CD4-positive, alpha-beta memory T cell (primary cell): ENCODE measurements at regions not wholly inside any gene's neighbourhood (a gene's known extent, or its start where the extent isn't known, plus 50 kb on each side); places are given as distances from the start of the nearest gene placed in this dataset.

Source experiments
- CTCF ChIA-PET: fragments of 350-600 bp; sonication (Branson Sonifier 250); formaldehyde crosslinking; loops from one replicate; lab custom pipeline; 2021; ENCODE audit warnings: inconsistent platforms; ENCODE audit not compliant: partially characterized antibody; lab: Charles Lee
- POLR2A ChIA-PET: fragments of 350-600 bp; sonication (Branson Sonifier 250); formaldehyde crosslinking; loops from one replicate; lab custom pipeline; 2021; ENCODE audit not compliant: partially characterized antibody; lab: Charles Lee
- DNase-seq, 5 donors: peaks; one replicate each; pipeline versions ENCODE4 v3.0.0 to v3.0.0-alpha.2; 2020 to 2022; ENCODE audit warnings: mixed read lengths in 1 of 5
- H3K27ac ChIP-seq: one replicate; pipeline ENCODE4 v1.7.0; 2013; ENCODE audit warnings: low read depth, low read length
- H3K27me3 ChIP-seq: 2 replicates; pipeline ENCODE4 v1.7.0; 2013; ENCODE audit warnings: mild to moderate bottlenecking, low read length, moderate library complexity; ENCODE audit not compliant: insufficient read depth
- H3K36me3 ChIP-seq: 2 replicates; pipeline ENCODE4 v1.7.0; 2013; ENCODE audit warnings: mild to moderate bottlenecking, low read length, moderate library complexity; ENCODE audit not compliant: insufficient read depth
- H3K4me1 ChIP-seq: 2 replicates; pipeline ENCODE4 v1.7.0; 2013; ENCODE audit warnings: mild to moderate bottlenecking, low read length, moderate library complexity; ENCODE audit not compliant: insufficient read depth
- H3K4me3 ChIP-seq, 2 donors: one replicate each; pipeline ENCODE4 v1.7.0; 2013; ENCODE audit warnings: low read length in 2 of 2, mild to moderate bottlenecking in 1 of 2
- H3K9me3 ChIP-seq, 2 donors: one replicate each; pipeline ENCODE4 v1.7.0; 2013; ENCODE audit warnings: low read length in 2 of 2, control low read depth in 1 of 2; ENCODE audit not compliant: control insufficient read depth in 1 of 2
- H3K27ac Mint-ChIP-seq, 7 donors: one replicate each; pipeline ENCODE4 v1.8.0; 2020 to 2021; ENCODE audit warnings: mixed read lengths in 7 of 7, mild to moderate bottlenecking in 6 of 7, inconsistent platforms in 3 of 7, moderate library complexity in 3 of 7
- H3K27me3 Mint-ChIP-seq, 2 donors: one replicate each; pipeline ENCODE4 v1.8.0; 2020 to 2021; ENCODE audit warnings: mixed read lengths in 2 of 2
- H3K36me3 Mint-ChIP-seq, 2 donors: one replicate each; pipeline ENCODE4 v1.8.0; 2020 to 2021; ENCODE audit warnings: mixed read lengths in 2 of 2, inconsistent platforms in 1 of 2, mild to moderate bottlenecking in 1 of 2
- H3K4me1 Mint-ChIP-seq, 4 donors: one replicate each; pipeline ENCODE4 v1.8.0; 2020 to 2021; ENCODE audit warnings: mixed read lengths in 4 of 4, mild to moderate bottlenecking in 1 of 4
- H3K4me3 Mint-ChIP-seq, 8 donors: one replicate each; pipeline ENCODE4 v1.8.0; 2020 to 2021; ENCODE audit warnings: mixed read lengths in 8 of 8, mild to moderate bottlenecking in 7 of 8, moderate library complexity in 6 of 8, inconsistent platforms in 3 of 8
- H3K9me3 Mint-ChIP-seq, 8 donors: one replicate each; pipeline ENCODE4 v1.8.0; 2020 to 2021; ENCODE audit warnings: mixed read lengths in 8 of 8, mild to moderate bottlenecking in 5 of 8, inconsistent platforms in 3 of 8, moderate library complexity in 1 of 8
- intact Hi-C: fragments of 100-400 bp; cut with micrococcal nuclease; formaldehyde crosslinking; loops from one replicate; pipeline ENCODE4 v1.15.1; 2023

DNA sequence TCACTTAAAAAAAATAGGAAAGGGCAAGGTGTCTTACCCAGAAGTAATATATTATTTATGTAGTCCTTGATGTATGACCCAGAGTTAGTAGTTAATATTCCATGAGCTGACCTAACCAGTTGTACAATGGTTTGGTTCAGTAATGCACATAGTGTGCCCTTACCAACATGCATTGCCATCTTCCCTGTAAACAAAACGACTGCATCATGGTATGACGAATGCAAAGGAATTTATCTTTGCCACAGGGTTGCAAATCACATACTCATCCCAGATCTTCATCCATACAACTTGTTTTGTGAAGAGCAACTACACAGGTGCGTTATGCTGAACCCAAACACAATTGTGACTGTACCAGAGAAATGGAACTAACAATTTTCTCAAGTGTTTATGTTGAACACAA lies 68.9 kb upstream of the ZSWIM2 start:
- DNase-seq: no peak
- POLR2A ChIA-PET: no interaction called here
- Histone ChIP-seq H3K4me3 (no peak overlapping the region), H3K9me3 (no peaks in the 10 kb centered on the region), H3K27me3 (no peaks in the 10 kb centered on the region), H3K4me1 (no peaks in the 10 kb centered on the region), H3K36me3 (no peaks in the 10 kb centered on the region), H3K27ac (no peak overlapping the region)
- no peak overlapping the region for H3K4me3 Mint-ChIP-seq
- H3K9me3 Mint-ChIP-seq: peaks cover 0 to 1% (median 0%) of the 10 kb centered on the region in 8 donors
- H3K36me3 Mint-ChIP-seq: no peaks in the 10 kb centered on the region
- CTCF ChIA-PET: no interaction called here
- H3K27me3 Mint-ChIP-seq: peaks cover 0 to 1% of the 10 kb centered on the region in 2 donors
- H3K4me1 Mint-ChIP-seq: no peaks in the 10 kb centered on the region
- H3K27ac Mint-ChIP-seq: no peak overlapping the region
- intact Hi-C loops: no loop called here

DNA sequence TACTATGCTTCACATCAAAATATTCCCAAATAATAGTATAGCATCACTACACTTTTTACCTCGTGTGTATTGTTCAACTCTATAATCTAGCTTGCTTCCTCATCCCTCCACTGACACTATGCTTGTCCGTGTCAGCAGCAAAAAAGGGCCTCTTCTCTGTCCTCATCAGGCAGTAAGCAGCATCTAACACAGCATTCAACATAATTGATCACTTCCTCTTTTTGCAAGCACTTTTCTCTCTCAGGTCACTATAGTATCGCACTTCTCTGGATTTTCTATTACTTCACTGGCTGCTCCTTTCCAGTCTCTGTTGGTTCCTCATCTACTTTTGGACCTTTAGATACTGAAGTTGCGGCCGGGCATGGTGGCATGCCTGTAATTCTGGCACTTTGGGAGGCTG lies 64.9 kb upstream of the ZSWIM2 start:
- Histone ChIP-seq H3K27me3 (no peaks in the 10 kb centered on the region), H3K36me3 (no peaks in the 10 kb centered on the region), H3K9me3 (no peaks in the 10 kb centered on the region), H3K4me1 (no peaks in the 10 kb centered on the region), H3K4me3 (no peak overlapping the region), H3K27ac (no peak overlapping the region)
- no peaks in the 10 kb centered on the region for H3K4me1 Mint-ChIP-seq
- H3K9me3 Mint-ChIP-seq: peaks cover 0 to 2% (median 0%) of the 10 kb centered on the region in 8 donors
- H3K4me3 Mint-ChIP-seq: no peak overlapping the region
- no peaks in the 10 kb centered on the region for H3K36me3 Mint-ChIP-seq
- no peak for DNase-seq
- intact Hi-C loops: no loop called here
- POLR2A ChIA-PET: no interaction called here
- H3K27me3 Mint-ChIP-seq: peaks cover 0 to 1% of the 10 kb centered on the region in 2 donors
- H3K27ac Mint-ChIP-seq: no peak overlapping the region
- CTCF ChIA-PET: no interaction called here

DNA sequence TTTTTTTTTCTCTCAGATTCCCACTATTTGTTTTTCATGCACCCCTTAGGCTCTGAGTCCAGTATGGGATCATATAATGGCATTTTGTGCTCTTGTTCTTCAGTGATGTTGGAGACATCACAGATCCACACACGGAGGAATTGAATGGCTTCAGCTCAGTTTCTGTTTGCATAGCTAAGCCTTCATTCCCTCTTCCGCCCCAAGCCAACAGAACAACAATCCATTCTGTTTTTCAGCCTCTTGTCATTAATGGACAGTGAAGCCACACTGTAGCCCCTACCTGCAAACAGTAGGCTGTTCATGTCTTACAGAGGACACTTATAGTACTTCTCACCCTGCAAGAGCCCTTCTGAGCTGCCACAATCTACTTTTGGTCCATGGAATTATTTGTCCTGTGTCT lies 64.0 kb upstream of the ZSWIM2 start:
- intact Hi-C loops: no loop called here
- H3K4me1 ChIP-seq: no peaks in the 10 kb centered on the region
- CTCF ChIA-PET: no interaction called here
- Mint-ChIP-seq H3K36me3 (no peaks in the 10 kb centered on the region), H3K4me3 (no peak overlapping the region), H3K4me1 (no peaks in the 10 kb centered on the region), H3K27me3 (peaks cover 0 to 1% of the 10 kb centered on the region in 2 donors), H3K27ac (no peak overlapping the region), H3K9me3 (peaks cover 0 to 2% (median 0%) of the 10 kb centered on the region in 8 donors)
- POLR2A ChIA-PET: no interaction called here
- H3K4me3 ChIP-seq: no peak overlapping the region
- DNase-seq: no peak
- no peaks in the 10 kb centered on the region for H3K27me3 ChIP-seq
- no peaks in the 10 kb centered on the region for H3K36me3 ChIP-seq
- H3K27ac ChIP-seq: no peak overlapping the region
- H3K9me3 ChIP-seq: no peaks in the 10 kb centered on the region

DNA sequence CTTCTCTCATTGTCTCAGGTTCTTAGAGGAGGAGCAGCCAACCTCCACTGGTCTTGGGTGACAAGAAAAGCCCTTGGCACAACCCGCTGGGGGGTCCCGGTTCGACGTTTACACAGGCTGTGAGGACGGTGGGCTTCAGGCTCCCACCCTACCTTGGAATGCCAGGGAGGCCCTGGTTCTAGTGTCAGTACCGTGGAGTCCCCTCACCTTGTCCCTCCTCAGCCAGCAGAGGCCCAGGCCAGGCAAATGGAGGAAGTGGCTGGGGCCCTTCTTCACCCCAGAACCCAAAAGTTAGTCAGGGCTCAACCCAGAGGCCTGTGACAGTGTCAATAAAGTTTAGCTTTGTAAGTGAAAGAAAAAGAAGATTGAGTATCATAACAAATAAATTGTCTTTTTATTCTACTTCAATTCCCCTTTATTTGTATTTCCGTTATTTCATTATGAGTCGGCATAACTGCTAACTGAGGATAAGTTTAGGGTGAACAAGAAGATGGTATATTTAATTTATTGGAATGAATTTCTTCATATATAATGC lies 62.6 kb upstream of the ZSWIM2 start:
- Histone ChIP-seq H3K27ac (no peak overlapping the region), H3K36me3 (no peaks in the 10 kb centered on the region), H3K4me3 (no peak overlapping the region), H3K4me1 (no peaks in the 10 kb centered on the region), H3K9me3 (no peaks in the 10 kb centered on the region), H3K27me3 (no peaks in the 10 kb centered on the region)
- Mint-ChIP-seq H3K36me3 (no peaks in the 10 kb centered on the region), H3K27ac (no peak overlapping the region), H3K4me1 (no peaks in the 10 kb centered on the region), H3K27me3 (peaks cover 0 to 1% of the 10 kb centered on the region in 2 donors), H3K4me3 (no peak overlapping the region), H3K9me3 (peaks cover 0 to 2% (median 0%) of the 10 kb centered on the region in 8 donors)
- intact Hi-C loops: no loop called here
- POLR2A ChIA-PET: no interaction called here
- no peak for DNase-seq
- CTCF ChIA-PET: no interaction called here

DNA sequence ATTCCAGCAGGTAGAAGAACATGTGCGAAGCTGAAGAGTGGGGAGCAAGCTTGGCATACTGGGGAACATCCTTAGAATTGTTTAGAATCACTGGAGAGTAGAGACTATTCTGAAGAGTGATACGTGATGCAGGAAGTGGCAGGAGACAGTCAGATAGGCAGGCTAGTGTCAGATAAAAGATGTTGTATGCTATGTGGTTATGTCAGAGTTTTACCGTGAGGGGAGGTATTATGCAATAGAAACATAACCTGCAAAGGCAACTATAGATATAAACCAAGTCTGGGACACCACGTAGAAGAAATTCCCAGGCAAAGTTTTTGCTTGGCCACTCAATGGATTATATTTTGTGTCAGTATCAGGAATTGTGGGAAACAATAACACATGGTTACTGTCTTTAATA lies 62.0 kb upstream of the ZSWIM2 start:
- DNase-seq: no peak
- intact Hi-C loops: no loop called here
- Mint-ChIP-seq H3K36me3 (no peaks in the 10 kb centered on the region), H3K27me3 (no peaks in the 10 kb centered on the region), H3K4me3 (no peak overlapping the region), H3K27ac (no peak overlapping the region), H3K4me1 (no peaks in the 10 kb centered on the region), H3K9me3 (peaks cover 0 to 2% (median 0%) of the 10 kb centered on the region in 8 donors)
- H3K27ac ChIP-seq: no peak overlapping the region
- no peaks in the 10 kb centered on the region for H3K27me3 ChIP-seq
- H3K9me3 ChIP-seq: no peaks in the 10 kb centered on the region
- no peaks in the 10 kb centered on the region for H3K4me1 ChIP-seq
- ChIA-PET CTCF (no interaction called here), POLR2A (no interaction called here)
- no peaks in the 10 kb centered on the region for H3K36me3 ChIP-seq
- no peak overlapping the region for H3K4me3 ChIP-seq

DNA sequence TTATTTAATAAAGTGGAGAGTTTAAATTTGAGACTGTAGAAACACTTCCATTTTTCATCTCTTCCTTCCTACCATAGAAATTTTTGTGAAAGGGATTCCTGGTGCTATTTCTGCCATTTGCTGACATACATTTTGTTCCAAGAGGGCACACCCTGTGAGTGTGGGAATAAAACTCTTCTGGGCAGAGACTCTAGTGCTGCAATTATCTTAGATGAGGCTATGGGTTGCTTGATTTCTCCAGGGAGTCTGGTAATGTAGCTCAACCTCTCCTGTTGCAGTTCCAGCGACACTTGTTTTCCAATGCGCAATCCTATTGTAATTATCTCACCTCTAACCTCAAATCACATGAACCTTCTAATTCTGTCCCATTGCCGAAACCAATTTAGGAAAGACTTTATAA lies 60.1 kb upstream of the ZSWIM2 start:
- Histone ChIP-seq H3K4me3 (no peak overlapping the region), H3K27me3 (no peaks in the 10 kb centered on the region), H3K27ac (no peak overlapping the region), H3K36me3 (no peaks in the 10 kb centered on the region), H3K9me3 (no peaks in the 10 kb centered on the region), H3K4me1 (no peaks in the 10 kb centered on the region)
- Mint-ChIP-seq H3K27me3 (no peaks in the 10 kb centered on the region), H3K36me3 (no peaks in the 10 kb centered on the region), H3K9me3 (peaks cover 0 to 2% (median 0%) of the 10 kb centered on the region in 8 donors), H3K27ac (no peak overlapping the region), H3K4me1 (no peaks in the 10 kb centered on the region), H3K4me3 (no peak overlapping the region)
- intact Hi-C loops: no loop called here
- POLR2A ChIA-PET: no interaction called here
- CTCF ChIA-PET: no interaction called here
- DNase-seq: no peak

DNA sequence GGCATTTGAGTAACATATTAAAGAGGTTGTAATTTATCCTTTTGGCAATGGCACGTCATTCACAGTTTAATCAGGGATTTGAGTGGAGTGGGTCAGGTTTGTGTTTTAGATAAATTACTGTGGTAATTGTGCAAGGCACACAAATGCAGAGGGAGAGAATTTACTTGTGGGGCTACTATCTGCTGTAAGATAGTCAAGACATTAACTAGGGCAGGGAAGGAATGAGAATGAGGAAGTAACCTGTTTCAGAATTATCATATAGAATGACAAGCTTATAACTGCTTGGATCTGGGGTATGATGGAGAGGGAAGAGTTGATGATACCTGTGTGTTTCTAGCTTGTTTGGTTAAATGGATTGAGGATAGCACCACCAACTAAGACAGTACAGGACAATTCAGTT lies 58.9 kb upstream of the ZSWIM2 start:
- H3K36me3 ChIP-seq: no peaks in the 10 kb centered on the region
- no peak for DNase-seq
- no peaks in the 10 kb centered on the region for H3K9me3 ChIP-seq
- no peaks in the 10 kb centered on the region for H3K4me1 ChIP-seq
- Mint-ChIP-seq H3K27ac (no peak overlapping the region), H3K36me3 (no peaks in the 10 kb centered on the region), H3K4me3 (no peak overlapping the region), H3K4me1 (no peaks in the 10 kb centered on the region), H3K27me3 (no peaks in the 10 kb centered on the region), H3K9me3 (peaks cover 0 to 1% (median 0%) of the 10 kb centered on the region in 8 donors)
- H3K4me3 ChIP-seq: no peak overlapping the region
- CTCF ChIA-PET: no interaction called here
- intact Hi-C loops: no loop called here
- no peaks in the 10 kb centered on the region for H3K27me3 ChIP-seq
- H3K27ac ChIP-seq: no peak overlapping the region
- POLR2A ChIA-PET: no interaction called here

DNA sequence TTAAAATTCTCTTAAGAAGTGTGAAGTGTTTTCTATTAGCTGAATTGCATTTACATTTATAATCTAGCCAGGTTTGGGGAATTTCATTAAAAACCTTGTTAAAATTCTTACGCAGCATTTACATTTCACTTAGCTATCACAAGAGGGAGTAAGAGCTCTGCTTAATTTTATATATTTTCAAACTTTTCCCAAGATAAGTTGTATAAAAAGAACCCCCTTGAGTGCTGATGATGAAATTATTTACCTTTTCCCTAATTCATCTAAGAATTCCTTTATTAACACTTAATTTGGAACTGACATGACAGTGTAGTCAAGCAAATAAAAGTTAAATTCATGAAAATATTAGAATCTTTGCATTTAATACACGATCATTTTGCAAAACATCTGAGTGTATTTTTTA lies 54.2 kb upstream of the ZSWIM2 start:
- Histone ChIP-seq H3K4me1 (no peaks in the 10 kb centered on the region), H3K36me3 (no peaks in the 10 kb centered on the region), H3K9me3 (no peaks in the 10 kb centered on the region), H3K27ac (no peak overlapping the region), H3K27me3 (no peaks in the 10 kb centered on the region), H3K4me3 (no peak overlapping the region)
- Mint-ChIP-seq H3K9me3 (peaks cover 0 to 5% (median under 1%) of the 10 kb centered on the region in 8 donors), H3K27ac (no peak overlapping the region), H3K4me3 (no peak overlapping the region), H3K36me3 (no peaks in the 10 kb centered on the region), H3K27me3 (peaks cover 0 to 1% of the 10 kb centered on the region in 2 donors), H3K4me1 (no peaks in the 10 kb centered on the region)
- intact Hi-C loops: no loop called here
- ChIA-PET POLR2A (no interaction called here), CTCF (interaction anchor here (1.1 kb wide), 1 partner anchor 9 kb away, joined by 3 read pairs; no protein-coding TSS in a partner anchor)
- no peak for DNase-seq
